ENCODE measurements at regions not wholly inside any gene's neighbourhood (a gene's known extent, or its start where the extent isn't known, plus 50 kb on each side); places are given as distances from the start of the nearest gene placed in this dataset.

DNA sequence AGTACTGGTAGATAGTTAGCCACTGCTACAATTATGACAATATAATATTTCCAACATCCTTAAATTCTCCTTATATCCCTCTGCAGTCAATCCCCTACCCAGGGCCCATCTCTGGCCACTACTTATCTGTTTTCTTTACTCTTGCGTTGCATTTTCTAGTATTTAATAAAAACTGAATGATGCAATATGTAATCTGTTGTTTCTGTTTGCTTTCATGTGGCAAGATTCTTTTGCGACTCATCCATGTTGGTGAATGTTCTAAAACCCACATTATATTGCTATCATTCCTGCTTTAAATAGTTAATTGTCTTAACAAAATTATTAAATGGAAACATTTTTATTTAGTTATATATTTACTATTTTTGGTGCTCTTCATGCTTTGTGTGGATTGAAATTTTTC lies 338.5 kb downstream of the MDFIC start:
- H3K9me3 ChIP-seq: no peaks in the 10 kb centered on the region
- 89 to 92% (median 91%) methylated on average over 2 of the region's 2 CpGs for WGBS, 3 donors
- no peaks in the 10 kb centered on the region for H3K27me3 ChIP-seq (ENCODE audit: insufficient read depth in 3 of 3, low read length in 2 of 3)
- ATAC-seq (no peak), DNase-seq (no peak)
- H3K4me3 ChIP-seq: no peak overlapping the region
- TF ChIP-seq, protein P1, sequence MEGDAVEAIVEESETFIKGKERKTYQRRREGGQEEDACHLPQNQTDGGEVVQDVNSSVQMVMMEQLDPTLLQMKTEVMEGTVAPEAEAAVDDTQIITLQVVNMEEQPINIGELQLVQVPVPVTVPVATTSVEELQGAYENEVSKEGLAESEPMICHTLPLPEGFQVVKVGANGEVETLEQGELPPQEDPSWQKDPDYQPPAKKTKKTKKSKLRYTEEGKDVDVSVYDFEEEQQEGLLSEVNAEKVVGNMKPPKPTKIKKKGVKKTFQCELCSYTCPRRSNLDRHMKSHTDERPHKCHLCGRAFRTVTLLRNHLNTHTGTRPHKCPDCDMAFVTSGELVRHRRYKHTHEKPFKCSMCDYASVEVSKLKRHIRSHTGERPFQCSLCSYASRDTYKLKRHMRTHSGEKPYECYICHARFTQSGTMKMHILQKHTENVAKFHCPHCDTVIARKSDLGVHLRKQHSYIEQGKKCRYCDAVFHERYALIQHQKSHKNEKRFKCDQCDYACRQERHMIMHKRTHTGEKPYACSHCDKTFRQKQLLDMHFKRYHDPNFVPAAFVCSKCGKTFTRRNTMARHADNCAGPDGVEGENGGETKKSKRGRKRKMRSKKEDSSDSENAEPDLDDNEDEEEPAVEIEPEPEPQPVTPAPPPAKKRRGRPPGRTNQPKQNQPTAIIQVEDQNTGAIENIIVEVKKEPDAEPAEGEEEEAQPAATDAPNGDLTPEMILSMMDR (IDR thresholded peaks at IDR 0.05): no peak
- intact Hi-C loops (cut with DNase I): no loop called here
- no peak overlapping the region for H3K27ac ChIP-seq
- no peaks in the 10 kb centered on the region for H3K36me3 ChIP-seq (ENCODE audit: insufficient read depth in 1 of 2, low read depth in 1 of 2)
- H3K4me1 ChIP-seq: no peaks in the 10 kb centered on the region

DNA sequence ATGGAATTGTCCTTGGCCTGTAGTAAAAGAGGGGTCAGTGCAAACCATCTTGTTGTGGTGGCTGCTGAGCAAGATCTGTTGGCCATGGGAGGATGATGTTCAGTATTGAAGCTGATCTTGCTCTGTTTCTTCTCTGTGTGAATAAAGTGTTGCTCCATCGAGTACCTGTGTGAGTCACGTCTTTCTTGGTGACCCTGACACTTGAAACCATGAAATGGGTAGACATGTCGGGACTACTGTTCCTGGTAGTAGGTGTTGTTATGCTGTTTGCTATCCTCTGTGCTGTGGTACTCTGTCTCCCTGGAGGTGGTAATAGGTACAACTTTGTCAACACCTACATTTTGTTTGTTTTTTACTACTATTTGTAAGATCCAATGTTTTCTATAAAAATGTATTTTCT lies 330.6 kb downstream of the MDFIC start:
- no peak for DNase-seq
- no peaks in the 10 kb centered on the region for H3K36me3 ChIP-seq (ENCODE audit: insufficient read depth in 1 of 2, low read depth in 1 of 2)
- H3K27me3 ChIP-seq (ENCODE audit: insufficient read depth in 3 of 3, low read length in 2 of 3): no peaks in the 10 kb centered on the region
- intact Hi-C loops (cut with DNase I): no loop called here
- ATAC-seq: no peak
- no peak overlapping the region for H3K27ac ChIP-seq
- TF ChIP-seq, protein P1 (IDR thresholded peaks at IDR 0.05): no peak
- no peaks in the 10 kb centered on the region for H3K4me1 ChIP-seq
- no peak overlapping the region for H3K4me3 ChIP-seq
- WGBS, 3 donors: 96 to 99% (median 99%) methylated on average over 3 of the region's 3 CpGs
- peaks cover 5% of the 10 kb centered on the region for H3K9me3 ChIP-seq

DNA sequence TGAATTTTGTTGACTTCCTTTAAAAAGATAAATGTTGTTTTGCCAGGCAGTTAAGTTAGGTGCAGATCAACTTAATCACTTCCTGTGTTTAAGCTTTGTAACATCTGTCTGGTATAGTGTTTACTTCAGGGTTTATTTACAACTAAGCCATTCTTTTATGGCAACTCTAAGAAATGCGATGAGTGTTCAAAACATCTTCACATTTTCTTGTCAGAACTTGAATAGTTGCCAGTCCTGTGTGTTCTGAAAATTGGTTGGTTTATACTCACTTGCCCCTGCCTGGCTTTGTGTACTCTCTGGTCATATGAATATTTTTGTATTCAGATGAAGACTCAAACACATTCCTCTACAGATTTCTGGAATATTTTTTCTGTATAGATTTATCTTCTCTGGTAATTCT lies 327.2 kb downstream of the MDFIC start:
- H3K27me3 ChIP-seq (ENCODE audit: insufficient read depth in 3 of 3, low read length in 2 of 3): no peaks in the 10 kb centered on the region
- 33 to 64% (median 60%) methylated on average over 1 of the region's 1 CpG for WGBS, 3 donors
- H3K4me3 ChIP-seq: no peak overlapping the region
- no peaks in the 10 kb centered on the region for H3K4me1 ChIP-seq
- H3K9me3 ChIP-seq: peaks cover 11% of the 10 kb centered on the region
- DNase-seq (no peak), ATAC-seq (no peak)
- TF ChIP-seq, protein P1 (IDR thresholded peaks at IDR 0.05): no peak
- H3K27ac ChIP-seq: no peak overlapping the region
- intact Hi-C loops (cut with DNase I): no loop called here
- no peaks in the 10 kb centered on the region for H3K36me3 ChIP-seq (ENCODE audit: insufficient read depth in 1 of 2, low read depth in 1 of 2)

DNA sequence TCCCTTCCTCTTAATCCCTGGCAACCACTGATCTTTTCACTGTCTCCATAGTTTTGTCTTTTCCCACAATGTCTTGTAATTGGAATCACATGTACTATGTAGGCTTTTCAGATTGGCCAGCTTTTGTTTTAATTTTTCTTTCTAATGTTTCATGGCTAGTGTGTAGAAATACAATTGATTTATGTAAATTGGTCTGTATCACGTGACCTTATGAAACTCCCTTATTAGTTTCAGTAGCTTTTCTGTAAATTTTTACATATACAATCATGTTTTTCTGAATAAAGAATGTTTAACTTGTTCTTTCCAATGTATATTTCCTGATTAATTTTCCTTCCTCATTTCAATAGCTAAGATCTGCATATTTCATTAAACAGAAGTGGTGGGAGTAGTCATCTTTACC lies 319.3 kb downstream of the MDFIC start:
- Histone ChIP-seq H3K4me1 (no peaks in the 10 kb centered on the region), H3K9me3 (peaks cover 5% of the 10 kb centered on the region), H3K36me3 (ENCODE audit: insufficient read depth in 1 of 2, low read depth in 1 of 2) (no peaks in the 10 kb centered on the region), H3K4me3 (no peak overlapping the region), H3K27me3 (ENCODE audit: insufficient read depth in 3 of 3, low read length in 2 of 3) (no peaks in the 10 kb centered on the region), H3K27ac (no peak overlapping the region)
- WGBS, 3 donors: 81 to 89% (median 85%) methylated on average over 1 of the region's 1 CpG
- TF ChIP-seq, protein P1 (IDR thresholded peaks at IDR 0.05): no peak
- no peak for ATAC-seq
- intact Hi-C loops (cut with DNase I): no loop called here
- DNase-seq: no peak

DNA sequence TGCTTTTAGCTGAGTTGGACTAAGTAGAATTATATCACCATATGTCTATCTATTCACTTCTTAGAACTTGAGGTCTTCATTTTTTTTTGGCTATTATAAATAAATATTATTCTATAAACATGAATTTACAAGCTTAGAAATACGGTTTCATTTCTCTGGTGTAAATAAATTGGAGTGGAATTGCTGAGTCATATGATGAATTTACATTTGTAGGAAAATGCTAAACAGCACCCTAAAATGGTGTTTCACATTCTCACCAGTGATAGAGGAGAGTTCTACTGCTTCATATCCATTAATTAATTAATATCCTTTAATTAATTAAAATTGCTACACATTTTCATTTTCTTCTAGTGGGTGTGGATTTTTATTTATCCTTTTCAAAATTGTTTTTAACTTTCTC lies 318.3 kb downstream of the MDFIC start:
- H3K27ac ChIP-seq: no peak overlapping the region
- H3K27me3 ChIP-seq (ENCODE audit: insufficient read depth in 3 of 3, low read length in 2 of 3): no peaks in the 10 kb centered on the region
- no peak overlapping the region for H3K4me3 ChIP-seq
- peaks cover 2% of the 10 kb centered on the region for H3K9me3 ChIP-seq
- WGBS, 3 donors: 68 to 76% (median 69%) methylated on average over 1 of the region's 1 CpG
- no peaks in the 10 kb centered on the region for H3K4me1 ChIP-seq
- intact Hi-C loops (cut with DNase I): no loop called here
- TF ChIP-seq, protein P1 (IDR thresholded peaks at IDR 0.05): no peak
- ATAC-seq: no peak
- H3K36me3 ChIP-seq (ENCODE audit: insufficient read depth in 1 of 2, low read depth in 1 of 2): no peaks in the 10 kb centered on the region
- DNase-seq: no peak
